Keratinocyte (primary cell): ENCODE measurements at regions not wholly inside any gene's neighbourhood (a gene's known extent, or its start where the extent isn't known, plus 50 kb on each side); places are given as distances from the start of the nearest gene placed in this dataset.

Experiments
- DNase-seq: peaks from one replicate; pipeline ENCODE4 v3.0.0-alpha.2; 2011; ENCODE audit warnings: low read depth, missing footprints, low spot score
- FAIRE-seq: peaks from 2 replicates; lab custom pipeline; 2011; peaks lifted over from hg19 to GRCh38; lab: Jason Lieb, UNC
- H2AFZ ChIP-seq: 2 replicates; pipeline ENCODE4 v1.6.0; 2012; ENCODE audit warnings: low read length, control low read depth, inconsistent platforms; ENCODE audit not compliant: control insufficient read depth
- H3K27ac ChIP-seq: 2 replicates; pipeline ENCODE4 v1.5.1; 2011; ENCODE audit warnings: low read length; ENCODE audit not compliant: control insufficient read depth, insufficient read depth
- H3K27me3 ChIP-seq: 3 replicates; pipeline ENCODE4 v1.6.0; 2011; ENCODE audit warnings: low read length; ENCODE audit not compliant: control insufficient read depth, insufficient read depth; ENCODE audit errors: extremely low read depth
- H3K36me3 ChIP-seq, 2 experiments: 2 replicates in 1 of 2; 3 replicates in 1 of 2; pipeline ENCODE4 v1.5.1; 2011; ENCODE audit warnings: low read length in 2 of 2, mild to moderate bottlenecking in 1 of 2; ENCODE audit not compliant: control insufficient read depth in 2 of 2, insufficient read depth in 2 of 2; ENCODE audit errors: extremely low read depth in 1 of 2
- H3K4me1 ChIP-seq: 3 replicates; pipeline ENCODE4 v1.5.1; 2011; ENCODE audit warnings: low read length; ENCODE audit not compliant: control insufficient read depth, insufficient read depth; ENCODE audit errors: extremely low read depth
- H3K4me2 ChIP-seq: 3 replicates; pipeline ENCODE4 v1.6.0; 2011; ENCODE audit warnings: low read depth, low read length; ENCODE audit not compliant: control insufficient read depth, insufficient read depth; ENCODE audit errors: extremely low read depth
- H3K4me3 ChIP-seq, 3 experiments: fragments of 200-600 bp in 1 of 3; sonication (generic) in 1 of 3; 2 replicates in 2 of 3; 3 replicates in 1 of 3; pipeline ENCODE4 v1.5.1; 2011 to 2016; ENCODE audit warnings: low read length in 3 of 3, mild to moderate bottlenecking in 3 of 3, control low read depth in 2 of 3, inconsistent platforms in 1 of 3, low read depth in 1 of 3, mixed read lengths in 1 of 3, mixed run types in 1 of 3, moderate library complexity in 1 of 3; ENCODE audit not compliant: control insufficient read depth in 2 of 3, insufficient read depth in 2 of 3; ENCODE audit errors: extremely low read depth in 1 of 3
- H3K79me2 ChIP-seq: 2 replicates; pipeline ENCODE4 v1.6.0; 2012; ENCODE audit warnings: low read length; ENCODE audit not compliant: control insufficient read depth, insufficient read depth
- H3K9ac ChIP-seq: 3 replicates; pipeline ENCODE4 v1.6.0; 2011; ENCODE audit warnings: low read length; ENCODE audit not compliant: control insufficient read depth, insufficient read depth; ENCODE audit errors: extremely low read depth
- H3K9me1 ChIP-seq: 3 replicates; pipeline ENCODE4 v1.6.0; 2011; ENCODE audit warnings: low read length; ENCODE audit not compliant: control insufficient read depth, insufficient read depth; ENCODE audit errors: extremely low read depth
- H3K9me3 ChIP-seq: 2 replicates; pipeline ENCODE4 v1.5.1; 2012; ENCODE audit warnings: low read depth, low read length; ENCODE audit not compliant: control insufficient read depth
- H4K20me1 ChIP-seq: 3 replicates; pipeline ENCODE4 v1.6.0; 2011; ENCODE audit warnings: low read length; ENCODE audit not compliant: control insufficient read depth, insufficient read depth; ENCODE audit errors: extremely low read depth
- CTCF ChIP-seq, 3 experiments: IDR thresholded peaks in 1 of 3; conservative IDR thresholded peaks in 1 of 3; optimal IDR thresholded peaks in 1 of 3; 2 replicates in 2 of 3; 3 replicates in 1 of 3; pipeline versions ENCODE3 to v1.5.1; 2011; ENCODE audit warnings: low read length in 3 of 3, mild to moderate bottlenecking in 3 of 3, moderate library complexity in 2 of 3, control low read depth in 1 of 3, inconsistent platforms in 1 of 3; ENCODE audit not compliant: insufficient read depth in 2 of 3; ENCODE audit errors: extremely low read depth in 1 of 3
- EZH2 ChIP-seq: IDR thresholded peaks from one replicate; pipeline ENCODE4 v1.6.1; 2012; ENCODE audit warnings: inconsistent platforms, mild to moderate bottlenecking, low read length, moderate library complexity
- dilution Hi-C: fragments of 300-500 bp; cut with MboI; formaldehyde crosslinking; loops from one replicate; pipeline ENCODE4 v1.7.0; 2020; ENCODE audit warnings: low sequenced_read_pairs; ENCODE audit not compliant: extremely low pct_ligation_motif_present

- H3K27ac ChIP-seq, result no peak overlapping the region
- H3K9me1 ChIP-seq, result no peaks in the 10 kb centered on the region
- H4K20me1 ChIP-seq, result no peaks in the 10 kb centered on the region
- H2AFZ ChIP-seq, result no peak overlapping the region
- FAIRE-seq (no peak), DNase-seq (no peak)
- no peaks in the 10 kb centered on the region for H3K4me1 ChIP-seq
- H3K36me3 ChIP-seq, result no peaks in the 10 kb centered on the region
- no peaks in the 10 kb centered on the region for H3K27me3 ChIP-seq
- H3K79me2 ChIP-seq, result no peaks in the 10 kb centered on the region
- dilution Hi-C loops, result no loop called here
- H3K4me2 ChIP-seq, result no peak overlapping the region
- H3K9me3 ChIP-seq, result no peaks in the 10 kb centered on the region
- no peak overlapping the region for H3K9ac ChIP-seq
- TF ChIP-seq CTCF (optimal IDR thresholded peaks at IDR 0.05 in 1 of 3, IDR thresholded peaks at IDR 0.05 in 1 of 3, conservative IDR thresholded peaks at IDR 0.05 in 1 of 3; ENCODE audit: extremely low read depth in 1 of 3, insufficient read depth in 2 of 3, low read length in 3 of 3) (no peak), EZH2 (no peak)
- H3K4me3 ChIP-seq, result no peak overlapping the region
Observed at GRCh38 chr13:110037925-110038573, 251.7 kb upstream of the IRS2 start.

- dilution Hi-C loops, result no loop called here
- FAIRE-seq, result no peak
- Histone ChIP-seq H3K4me2 (no peak overlapping the region), H2AFZ (no peak overlapping the region), H3K36me3 (no peaks in the 10 kb centered on the region), H3K4me1 (no peaks in the 10 kb centered on the region), H3K9me1 (no peaks in the 10 kb centered on the region), H3K27me3 (no peaks in the 10 kb centered on the region), H3K27ac (no peak overlapping the region), H3K79me2 (no peaks in the 10 kb centered on the region), H3K4me3 (no peak overlapping the region), H4K20me1 (no peaks in the 10 kb centered on the region), H3K9me3 (no peaks in the 10 kb centered on the region), H3K9ac (no peak overlapping the region)
- TF ChIP-seq EZH2 (no peak), CTCF (optimal IDR thresholded peaks at IDR 0.05 in 1 of 3, IDR thresholded peaks at IDR 0.05 in 1 of 3, conservative IDR thresholded peaks at IDR 0.05 in 1 of 3; ENCODE audit: extremely low read depth in 1 of 3, insufficient read depth in 2 of 3, low read length in 3 of 3) (no peak)
- no peak for DNase-seq
Observed at GRCh38 chr13:110036060-110036459, 249.7 kb upstream of the IRS2 start.
